ENCODE measurements at regions not wholly inside any gene's neighbourhood (a gene's known extent, or its start where the extent isn't known, plus 50 kb on each side); places are given as distances from the start of the nearest gene placed in this dataset.
A peak's percentile ranks its signal among the peaks of the same experiment; 100 is the strongest.

DNA sequence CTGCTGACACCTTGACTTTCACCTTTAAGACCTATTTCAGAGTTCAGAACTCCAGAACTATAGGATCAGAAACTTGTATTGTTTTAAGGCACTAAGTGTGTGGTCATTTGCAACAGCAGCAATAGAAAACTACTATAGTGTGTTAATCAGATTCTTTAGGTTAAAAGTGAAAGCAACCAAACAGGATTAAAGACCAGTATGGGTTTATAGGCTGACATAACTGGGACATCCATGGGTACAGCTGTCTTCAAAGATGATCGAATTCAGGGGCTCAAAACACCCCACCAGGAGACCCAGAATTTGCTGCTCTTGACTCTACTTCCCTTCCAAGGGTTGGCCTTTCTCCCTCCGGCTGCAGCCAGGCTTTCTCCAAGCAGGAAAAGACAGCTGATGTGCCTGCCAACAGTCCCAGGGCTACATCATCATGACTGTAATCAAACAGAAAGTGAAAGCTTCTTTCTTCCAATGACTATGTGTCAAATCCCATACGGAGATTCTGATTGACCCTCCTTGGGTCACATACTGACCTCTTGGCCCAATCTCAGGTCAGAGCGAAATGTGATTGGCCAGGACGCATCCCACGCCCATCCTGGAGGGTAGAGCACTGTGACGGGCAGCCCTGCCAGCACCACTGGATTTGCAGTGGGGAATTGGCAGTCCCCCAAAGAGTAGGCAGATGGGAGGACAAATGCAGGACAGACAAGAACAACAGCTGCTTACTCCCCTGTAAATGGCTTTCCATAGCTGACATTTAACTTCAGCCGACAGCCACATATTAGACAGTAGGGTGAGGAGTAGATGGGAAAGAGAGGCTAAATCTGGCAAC, 51.4 kb upstream of the RNF7 start:
- Histone ChIP-seq H3K27ac (ENCODE audit: extremely low read length, insufficient read depth, low read length) (no peak overlapping the region), H3K4me2 (ENCODE audit: low read depth, low read length) (peak overlapping the region; percentile 76), H3K79me2 (ENCODE audit: insufficient read depth, low read length) (no peaks in the 10 kb centered on the region), H3K27me3 (ENCODE audit: control insufficient read depth in 1 of 2, insufficient read depth in 2 of 2, low read length in 2 of 2) (no peaks in the 10 kb centered on the region), H3K4me1 (ENCODE audit: insufficient read depth, low read length) (no peaks in the 10 kb centered on the region), H3K36me3 (replicated peaks in 1 of 2; ENCODE audit: control insufficient read depth in 1 of 2, insufficient read depth in 2 of 2, low read length in 2 of 2) (no peaks in the 10 kb centered on the region), H3K9ac (ENCODE audit: insufficient read depth, low read depth, low read length) (0 out of 2 replicates have a peak overlapping the region, but pooled peaks have one; percentile 0), H2AFZ (ENCODE audit: low read length) (peak overlapping the region; percentile 59), H3K4me3 (replicated peaks in 1 of 3; ENCODE audit: insufficient read depth in 1 of 3, low read depth in 2 of 3, low read length in 3 of 3) (peak overlapping the region; percentile 30 to 65 (median 56)), H3K9me3 (ENCODE audit: low read length) (no peaks in the 10 kb centered on the region), H4K20me1 (ENCODE audit: insufficient read depth, low read length) (no peaks in the 10 kb centered on the region)
- intact Hi-C loops (cut with micrococcal nuclease; ENCODE audit: unreplicated experiment), result no loop called here
- BruUV-seq (replicated peaks), result no TSS peak
- ATAC-seq (peak; percentile 95), FAIRE-seq (peak; percentile 32), DNase-seq (ENCODE audit: low spot score) (peak; percentile 46)
- in situ Hi-C loops (cut with HindIII; ENCODE audit: extremely low pct_ligation_motif_present, low pct_unique_long_range_greater_than_20kb), result no loop called here
- CTCF ChIA-PET (ENCODE audit: low intra/inter-chr PET ratio, low total read pairs), result no interaction called here
- POLR2A ChIA-PET, result no interaction called here
- 22% methylated on average over 6 of the region's 8 CpGs for WGBS (ENCODE audit: low lambda C conversion rate)
- TF ChIP-seq, protein P1, sequence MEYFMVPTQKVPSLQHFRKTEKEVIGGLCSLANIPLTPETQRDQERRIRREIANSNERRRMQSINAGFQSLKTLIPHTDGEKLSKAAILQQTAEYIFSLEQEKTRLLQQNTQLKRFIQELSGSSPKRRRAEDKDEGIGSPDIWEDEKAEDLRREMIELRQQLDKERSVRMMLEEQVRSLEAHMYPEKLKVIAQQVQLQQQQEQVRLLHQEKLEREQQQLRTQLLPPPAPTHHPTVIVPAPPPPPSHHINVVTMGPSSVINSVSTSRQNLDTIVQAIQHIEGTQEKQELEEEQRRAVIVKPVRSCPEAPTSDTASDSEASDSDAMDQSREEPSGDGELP (IDR thresholded peaks at IDR 0.05; ENCODE audit: borderline replicate concordance, low read depth), result peak; percentile 38; the same call in 1 of the 2 replicates
- TF ChIP-seq RARA (CRISPR knock-in tag; IDR thresholded peaks at IDR 0.05) (no peak), ZNF350 (CRISPR knock-in tag; IDR thresholded peaks at IDR 0.05; ENCODE audit: borderline replicate concordance, low read depth) (no peak), NR2C2 (CRISPR knock-in tag; IDR thresholded peaks at IDR 0.05; ENCODE audit: borderline replicate concordance) (peak; percentile 64; the same call in 1 of the 2 replicates), TBX2 (CRISPR knock-in tag; IDR thresholded peaks at IDR 0.05; ENCODE audit: borderline replicate concordance) (no peak), NR2F6 (IDR thresholded peaks at IDR 0.05) (peak; percentile 48; the same call in 1 of the 2 replicates), NR2F6 (CRISPR knock-in tag; IDR thresholded peaks at IDR 0.05) (peak; percentile 36; the same call in 1 of the 2 replicates), ESRRA (CRISPR knock-in tag; IDR thresholded peaks at IDR 0.05; ENCODE audit: low read depth) (no peak), ZNF431 (CRISPR knock-in tag; IDR thresholded peaks at IDR 0.05; ENCODE audit: borderline replicate concordance, low read depth) (no peak), IRF2 (CRISPR knock-in tag; IDR thresholded peaks at IDR 0.05) (peak; percentile 98), JARID2 (CRISPR knock-in tag; IDR thresholded peaks at IDR 0.05; ENCODE audit: insufficient replicate concordance) (no peak), ZNF816 (CRISPR knock-in tag; IDR thresholded peaks at IDR 0.05; ENCODE audit: borderline replicate concordance) (no peak), ATM (IDR thresholded peaks at IDR 0.05; ENCODE audit: borderline replicate concordance) (no peak), JDP2 (CRISPR knock-in tag; IDR thresholded peaks at IDR 0.05; ENCODE audit: borderline replicate concordance) (no peak), ZNF256 (CRISPR knock-in tag; conservative IDR thresholded peaks at IDR 0.05) (no peak), MTA1 (CRISPR knock-in tag; IDR thresholded peaks at IDR 0.05; ENCODE audit: borderline replicate concordance) (no peak), GFI1 (CRISPR knock-in tag; IDR thresholded peaks at IDR 0.05; ENCODE audit: borderline replicate concordance) (0 out of 2 replicates have a peak, but pooled peaks have one; percentile 28), ZFP36L1 (CRISPR knock-in tag; IDR thresholded peaks at IDR 0.05) (no peak)
- TF ChIP-seq, protein P2, sequence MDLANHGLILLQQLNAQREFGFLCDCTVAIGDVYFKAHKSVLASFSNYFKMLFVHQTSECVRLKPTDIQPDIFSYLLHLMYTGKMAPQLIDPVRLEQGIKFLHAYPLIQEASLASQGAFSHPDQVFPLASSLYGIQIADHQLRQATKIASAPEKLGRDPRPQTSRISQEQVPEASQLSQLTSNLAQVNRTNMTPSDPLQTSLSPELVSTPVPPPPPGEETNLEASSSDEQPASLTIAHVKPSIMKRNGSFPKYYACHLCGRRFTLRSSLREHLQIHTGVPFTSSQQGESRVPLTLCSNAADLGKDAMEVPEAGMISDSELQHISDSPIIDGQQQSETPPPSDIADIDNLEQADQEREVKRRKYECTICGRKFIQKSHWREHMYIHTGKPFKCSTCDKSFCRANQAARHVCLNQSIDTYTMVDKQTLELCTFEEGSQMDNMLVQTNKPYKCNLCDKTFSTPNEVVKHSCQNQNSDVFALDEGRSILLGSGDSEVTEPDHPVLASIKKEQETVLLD (CRISPR knock-in tag; IDR thresholded peaks at IDR 0.05; ENCODE audit: low read depth), result no peak
- TF ChIP-seq, protein P3, sequence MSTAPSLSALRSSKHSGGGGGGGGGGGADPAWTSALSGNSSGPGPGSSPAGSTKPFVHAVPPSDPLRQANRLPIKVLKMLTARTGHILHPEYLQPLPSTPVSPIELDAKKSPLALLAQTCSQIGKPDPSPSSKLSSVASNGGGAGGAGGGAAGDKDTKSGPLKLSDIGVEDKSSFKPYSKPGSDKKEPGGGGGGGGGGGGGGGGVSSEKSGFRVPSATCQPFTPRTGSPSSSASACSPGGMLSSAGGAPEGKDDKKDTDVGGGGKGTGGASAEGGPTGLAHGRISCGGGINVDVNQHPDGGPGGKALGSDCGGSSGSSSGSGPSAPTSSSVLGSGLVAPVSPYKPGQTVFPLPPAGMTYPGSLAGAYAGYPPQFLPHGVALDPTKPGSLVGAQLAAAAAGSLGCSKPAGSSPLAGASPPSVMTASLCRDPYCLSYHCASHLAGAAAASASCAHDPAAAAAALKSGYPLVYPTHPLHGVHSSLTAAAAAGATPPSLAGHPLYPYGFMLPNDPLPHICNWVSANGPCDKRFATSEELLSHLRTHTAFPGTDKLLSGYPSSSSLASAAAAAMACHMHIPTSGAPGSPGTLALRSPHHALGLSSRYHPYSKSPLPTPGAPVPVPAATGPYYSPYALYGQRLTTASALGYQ (CRISPR knock-in tag; IDR thresholded peaks at IDR 0.05), result no peak
- TF ChIP-seq, protein P4, sequence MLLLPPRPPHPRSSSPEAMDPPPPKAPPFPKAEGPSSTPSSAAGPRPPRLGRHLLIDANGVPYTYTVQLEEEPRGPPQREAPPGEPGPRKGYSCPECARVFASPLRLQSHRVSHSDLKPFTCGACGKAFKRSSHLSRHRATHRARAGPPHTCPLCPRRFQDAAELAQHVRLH (CRISPR knock-in tag; IDR thresholded peaks at IDR 0.05; ENCODE audit: borderline replicate concordance, low read depth), result no peak
